ENCODE measurements at regions not wholly inside any gene's neighbourhood (a gene's known extent, or its start where the extent isn't known, plus 50 kb on each side); places are given as distances from the start of the nearest gene placed in this dataset.

DNA sequence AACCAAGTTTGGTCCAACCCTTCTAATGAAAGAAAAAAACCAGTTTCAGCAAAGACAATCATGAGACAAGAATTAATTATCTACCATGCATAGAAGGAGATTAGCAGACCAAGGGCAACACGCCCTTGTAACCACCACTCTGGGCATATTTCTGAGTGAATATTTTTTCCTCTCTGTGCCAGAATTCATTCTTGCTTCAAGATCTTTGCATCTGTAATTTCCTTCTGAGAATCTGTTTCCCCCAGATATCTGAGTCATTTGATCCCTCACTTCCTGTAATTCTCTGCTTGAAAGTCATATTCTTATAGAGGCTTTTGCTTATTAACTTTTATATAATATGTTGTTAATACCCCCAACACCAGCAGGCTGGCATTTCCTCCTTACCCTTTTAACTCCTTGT is 243.7 kb downstream of the SLC16A7 start:
- no peak for DNase-seq

GRCh38 chr12:59843260-59843843 is 247.5 kb downstream of the SLC16A7 start:
- no peak for DNase-seq

- DNase-seq: no peak
Observed at GRCh38 chr12:59844750-59845149, 248.9 kb downstream of the SLC16A7 start.

GRCh38 chr12:59845293-59845692 is 249.5 kb downstream of the SLC16A7 start:
- DNase-seq: no peak

DNA sequence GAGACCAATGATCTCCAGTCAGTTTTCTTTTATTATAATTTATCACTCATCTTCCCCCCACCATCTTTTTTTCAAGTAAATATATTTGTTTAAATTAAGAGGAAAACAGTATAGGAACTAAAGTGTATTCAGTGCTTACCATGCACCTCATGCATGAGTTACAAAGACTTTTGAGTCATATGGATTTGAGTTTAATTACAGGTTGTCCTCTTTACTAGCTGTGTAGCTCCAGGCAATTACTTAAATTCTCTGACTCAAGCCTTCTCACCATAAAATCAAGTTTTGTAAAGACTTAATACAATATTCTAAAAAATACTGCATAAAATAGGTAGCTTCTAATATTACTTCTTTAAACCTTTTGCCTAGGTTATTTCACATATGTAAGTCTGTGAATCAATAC is 251.3 kb downstream of the SLC16A7 start:
- no peak for DNase-seq

GRCh38 chr12:59850268-59850667 is 254.4 kb downstream of the SLC16A7 start:
- no peak for DNase-seq

DNA sequence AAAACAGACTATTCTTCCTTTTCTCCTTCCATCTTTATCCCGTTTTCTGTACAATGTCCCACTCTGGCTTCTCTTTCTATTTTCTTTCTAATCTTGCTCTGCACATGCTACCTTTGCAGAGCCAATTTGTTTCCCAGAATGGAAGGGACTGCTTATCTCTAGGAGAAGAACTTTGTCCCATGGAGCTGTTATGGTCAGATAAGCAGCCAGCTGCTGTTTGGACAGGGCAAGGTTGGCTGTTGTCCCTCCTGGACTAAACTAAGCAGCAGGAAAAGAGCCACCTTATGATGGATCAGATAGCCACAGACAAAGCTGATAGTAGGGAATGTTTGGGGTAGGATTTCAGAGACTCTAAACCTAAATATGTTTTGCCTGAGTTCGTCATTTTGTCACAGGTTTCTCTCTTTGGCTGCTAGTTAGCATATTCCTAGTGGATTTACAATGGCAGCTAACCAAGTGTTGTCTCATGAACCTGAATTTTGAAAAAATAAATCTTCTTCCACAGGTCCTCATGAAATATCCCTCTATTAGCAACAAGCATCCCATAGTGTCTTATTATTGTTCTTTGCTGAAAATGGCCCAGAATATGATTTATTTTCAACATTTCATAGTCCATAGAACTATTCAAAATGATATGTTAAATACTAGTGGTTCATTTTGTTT is 262.8 kb downstream of the SLC16A7 start:
- DNase-seq: no peak

GRCh38 chr12:59859171-59859510 is 263.3 kb downstream of the SLC16A7 start:
- DNase-seq: no peak

GRCh38 chr12:59861635-59862034 is 265.8 kb downstream of the SLC16A7 start:
- no peak for DNase-seq

DNA sequence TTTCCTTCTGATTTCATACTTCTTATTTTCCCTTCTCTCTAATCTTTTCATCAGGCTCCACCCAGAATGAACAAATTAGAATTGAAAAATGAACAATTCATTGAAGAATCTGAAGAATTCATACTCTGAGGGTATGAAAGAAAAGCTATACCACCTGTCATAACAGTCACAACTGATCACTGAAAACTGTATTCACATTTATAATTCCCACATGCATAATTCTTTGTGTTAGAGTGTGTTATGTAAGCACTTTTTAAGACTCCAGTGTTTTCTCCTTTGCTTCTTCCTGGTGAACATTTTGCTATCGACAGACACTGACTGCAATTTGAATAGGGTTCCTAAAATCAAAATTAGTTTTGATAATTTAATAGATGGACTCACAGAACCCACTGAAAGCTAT is 271.2 kb downstream of the SLC16A7 start:
- no peak for DNase-seq

GRCh38 chr12:59867689-59868088 is 271.9 kb downstream of the SLC16A7 start:
- no peak for DNase-seq

DNA sequence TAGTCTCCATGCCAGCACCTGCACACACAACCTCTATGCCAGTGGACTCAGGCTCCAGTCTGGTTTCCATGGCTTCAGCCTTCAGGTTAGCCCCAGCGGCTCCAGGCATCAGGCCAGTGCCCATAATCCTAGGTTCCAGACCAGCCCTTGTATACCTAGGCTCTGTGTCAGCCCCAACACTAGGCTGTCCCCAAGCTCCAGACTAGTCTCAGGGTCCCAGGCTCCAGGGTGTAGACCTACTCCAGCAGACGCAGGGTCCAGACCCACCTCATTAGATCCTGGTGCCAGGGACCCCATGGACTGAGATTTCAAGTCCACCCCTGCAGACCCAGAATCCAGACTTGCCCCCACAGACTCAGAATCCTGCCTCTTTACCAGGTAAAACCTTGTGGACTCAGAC is 275.9 kb downstream of the SLC16A7 start:
- no peak for DNase-seq

GRCh38 chr12:59873136-59873535 is 277.3 kb downstream of the SLC16A7 start:
- no peak for DNase-seq

GRCh38 chr12:59874781-59875180 is 279.0 kb downstream of the SLC16A7 start:
- no peak for DNase-seq

DNA sequence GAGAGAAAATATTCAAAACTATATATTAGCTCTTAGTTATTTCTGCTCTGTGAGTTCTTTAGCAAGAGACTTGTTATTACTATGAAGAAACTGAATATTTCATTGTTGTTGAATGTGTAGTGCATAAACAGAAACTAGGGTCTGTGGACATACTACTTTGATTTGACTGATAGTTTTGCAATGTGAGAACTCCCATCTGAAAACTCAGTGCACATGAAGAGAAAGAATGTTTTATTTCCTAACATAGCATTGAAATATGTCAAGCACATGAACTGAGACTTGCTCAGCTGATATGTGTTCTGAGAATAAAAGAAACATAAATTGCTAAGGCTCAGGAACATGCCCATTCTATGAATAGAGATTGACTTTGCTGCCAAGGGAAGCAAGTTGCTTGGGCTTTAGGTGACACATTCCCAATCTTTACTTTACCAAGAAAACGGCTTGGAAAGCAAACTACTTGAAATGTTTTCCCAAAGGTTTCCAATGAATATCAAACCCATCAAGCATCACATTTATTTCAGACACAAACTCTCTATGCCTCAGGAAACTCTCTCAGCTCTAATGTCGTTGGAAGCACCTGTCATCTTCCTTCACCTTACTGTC is 290.4 kb downstream of the SLC16A7 start:
- no peak for DNase-seq

GRCh38 chr12:59887178-59887577 is 291.3 kb downstream of the SLC16A7 start:
- no peak for DNase-seq

DNA sequence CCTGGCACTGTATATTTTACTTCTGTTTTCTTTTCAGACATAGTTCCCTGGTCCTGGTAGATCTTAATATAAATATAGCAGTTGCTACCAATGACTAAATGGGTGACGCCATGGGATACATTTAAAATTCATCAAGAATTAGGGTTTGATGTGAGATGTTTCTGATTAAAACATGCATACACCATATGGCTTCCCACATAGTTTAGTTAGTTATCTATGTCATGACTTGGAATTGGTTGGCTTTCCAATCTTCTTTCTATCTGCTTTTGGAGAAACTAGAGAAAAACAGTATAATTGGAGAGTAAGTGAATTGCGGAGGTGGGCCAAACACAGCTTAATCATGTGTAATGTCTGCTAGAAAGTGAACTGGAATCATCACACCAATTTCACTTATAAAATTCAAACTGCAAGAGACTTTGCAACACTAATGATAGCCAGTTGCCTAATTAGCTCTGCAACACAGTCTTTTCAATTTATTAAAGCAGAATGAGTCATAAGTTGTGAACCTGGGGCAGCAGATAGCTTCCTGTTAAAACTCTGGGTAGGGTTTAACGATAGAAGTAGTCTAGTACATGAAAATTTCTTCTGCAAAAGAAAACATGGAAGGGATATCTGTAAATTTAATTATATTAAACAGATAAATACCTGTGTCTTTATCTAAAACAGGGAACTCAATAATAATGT is 295.2 kb downstream of the SLC16A7 start:
- DNase-seq: no peak

GRCh38 chr12:59895166-59895775 is 299.4 kb downstream of the SLC16A7 start:
- DNase-seq: peak; percentile 11

GRCh38 chr12:59904874-59905521 is 309.2 kb downstream of the SLC16A7 start:
- DNase-seq: no peak

- no peak for DNase-seq
Observed at GRCh38 chr12:59911516-59911915, 315.7 kb downstream of the SLC16A7 start.

DNA sequence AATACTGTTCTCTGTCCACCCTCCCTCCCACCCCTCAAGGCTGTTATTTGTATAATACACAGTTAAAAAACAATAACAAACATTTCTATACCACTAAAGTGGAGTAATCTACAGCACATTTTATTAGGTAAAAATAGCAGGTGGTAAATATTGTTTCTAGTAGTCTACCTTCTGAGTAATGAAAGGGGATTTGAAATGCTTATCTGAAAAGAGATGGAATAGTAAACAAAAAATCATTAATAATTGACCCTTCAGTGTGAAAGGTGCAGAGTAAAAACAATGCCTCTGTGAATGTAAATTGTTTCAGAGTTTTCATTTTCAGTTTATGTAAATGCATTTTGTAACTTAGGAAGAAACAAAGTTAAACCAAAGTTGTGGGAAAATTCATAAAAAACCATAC is 321.2 kb downstream of the SLC16A7 start:
- no peak for DNase-seq

DNA sequence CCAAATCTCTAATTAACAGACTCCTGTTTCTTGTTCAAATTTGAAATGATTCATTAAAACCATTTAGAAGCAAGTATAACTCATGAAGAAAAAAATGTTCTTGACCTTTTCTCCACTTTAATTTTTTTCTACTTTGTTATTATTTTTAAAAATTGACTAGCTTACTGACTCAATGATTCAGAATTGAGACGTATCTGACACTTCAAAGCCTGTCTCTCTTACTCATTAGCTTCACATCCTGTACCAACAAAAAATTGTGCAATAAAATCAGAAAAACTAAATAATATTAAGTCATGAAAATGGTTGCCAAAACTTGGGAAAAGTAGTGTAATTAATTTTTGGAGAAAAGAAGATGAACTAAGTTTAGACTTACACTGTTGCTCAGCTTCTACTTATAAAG is 331.2 kb downstream of the SLC16A7 start:
- no peak for DNase-seq

GRCh38 chr12:59928416-59928815 is 332.6 kb downstream of the SLC16A7 start:
- no peak for DNase-seq

Measured in occipital lobe (tissue), 1 donor.